ENCODE measurements at regions not wholly inside any gene's neighbourhood (a gene's known extent, or its start where the extent isn't known, plus 50 kb on each side); places are given as distances from the start of the nearest gene placed in this dataset.

GRCh38 chr4:64216741-64217140, 192.5 kb downstream of the TECRL start:
- no peak for TF ChIP-seq POLR2A (IDR thresholded peaks at IDR 0.05)
- no peak for TF ChIP-seq CTCF (IDR thresholded peaks at IDR 0.05)

Measured in testis (tissue), 2 donors.